ENCODE measurements at regions not wholly inside any gene's neighbourhood (a gene's known extent, or its start where the extent isn't known, plus 50 kb on each side); places are given as distances from the start of the nearest gene placed in this dataset.

GRCh38 chr9:107739601-107740082 lies 250.1 kb upstream of the KLF4 start:
- no peak overlapping the region for H3K27ac ChIP-seq (ENCODE audit: insufficient read length, low read depth, low read length)

More at GRCh38 chr9:107739601-107740082, 250.1 kb upstream of the KLF4 start:
- Histone ChIP-seq H3K14ac (ENCODE audit: insufficient read depth, low read length) (no peak overlapping the region; the same call in 1 of the 2 replicates), H3K9me3 (ENCODE audit: control insufficient read depth, low read depth, low read length) (no peaks in the 10 kb centered on the region), H2BK15ac (ENCODE audit: low read depth, low read length) (no peak overlapping the region), H2BK5ac (ENCODE audit: insufficient read length, low read length) (no peak overlapping the region), H4K20me1 (ENCODE audit: control insufficient read depth, insufficient read depth, insufficient read length) (no peaks in the 10 kb centered on the region), H2BK12ac (ENCODE audit: insufficient read length, low read depth, low read length) (no peak overlapping the region), H4K5ac (ENCODE audit: insufficient read length, low read depth, low read length) (no peak overlapping the region), H3K9ac (ENCODE audit: extremely low read depth, insufficient read length, low read length) (no peak overlapping the region), H3K23me2 (ENCODE audit: insufficient read length, low read depth, low read length, poor library complexity, severe bottlenecking) (no peaks in the 10 kb centered on the region), H4K8ac (replicated peaks; ENCODE audit: insufficient read length, low read depth, low read length) (no peak overlapping the region), H3K79me2 (ENCODE audit: insufficient read depth, low read length) (no peaks in the 10 kb centered on the region), H3K79me1 (ENCODE audit: insufficient read depth, low read depth, low read length, poor library complexity, severe bottlenecking) (no peaks in the 10 kb centered on the region), H3K4me2 (ENCODE audit: insufficient read depth, insufficient read length, low read length) (no peak overlapping the region), H2BK120ac (ENCODE audit: low read depth, low read length, poor library complexity, severe bottlenecking) (no peak overlapping the region), H3K23ac (ENCODE audit: insufficient read length, low read depth, low read length) (no peak overlapping the region), H2AFZ (ENCODE audit: low read length) (no peak overlapping the region), H3K18ac (ENCODE audit: insufficient read length, low read depth, low read length) (no peak overlapping the region), H3K4me1 (ENCODE audit: insufficient read depth, low read length) (no peaks in the 10 kb centered on the region), H2AK5ac (ENCODE audit: insufficient read length, low read length) (no peak overlapping the region), H3K56ac (ENCODE audit: insufficient read length, low read depth, low read length) (no peak overlapping the region), H3K4ac (ENCODE audit: low read depth, low read length) (no peak overlapping the region), H4K91ac (ENCODE audit: insufficient read length, low read depth, low read length) (no peak overlapping the region), H3T11ph (ENCODE audit: low read length) (no peak overlapping the region), H2BK20ac (ENCODE audit: low read depth, low read length, poor library complexity, severe bottlenecking) (no peak overlapping the region), H3K27me3 (ENCODE audit: insufficient read depth, low read length) (no peaks in the 10 kb centered on the region)
- Mint-ChIP-seq H3K27me3 (ENCODE audit: low read depth) (no peaks in the 10 kb centered on the region; the same call in none of the 2 replicates), H3K4me1 (peaks cover 3 to 8% of the 10 kb centered on the region in 2 experiments; a peak in 3 of 4 replicates), H3K9me3 (no peaks in the 10 kb centered on the region), H3K36me3 (ENCODE audit: insufficient read depth in 1 of 3, low read depth in 3 of 3) (no peaks in the 10 kb centered on the region), H3K27ac (no peak overlapping the region), H3K4me3 (no peak overlapping the region)
- WGBS (ENCODE audit: extremely low coverage, insufficient read length, low lambda C conversion rate): no CpG with 5 or more reads among the region's 12 CpGs
- no peak for DNase-seq
- no peak for TF ChIP-seq CTCF (conservative IDR thresholded peaks at IDR 0.05)
